ENCODE measurements at regions not wholly inside any gene's neighbourhood (a gene's known extent, or its start where the extent isn't known, plus 50 kb on each side); places are given as distances from the start of the nearest gene placed in this dataset.

DNA sequence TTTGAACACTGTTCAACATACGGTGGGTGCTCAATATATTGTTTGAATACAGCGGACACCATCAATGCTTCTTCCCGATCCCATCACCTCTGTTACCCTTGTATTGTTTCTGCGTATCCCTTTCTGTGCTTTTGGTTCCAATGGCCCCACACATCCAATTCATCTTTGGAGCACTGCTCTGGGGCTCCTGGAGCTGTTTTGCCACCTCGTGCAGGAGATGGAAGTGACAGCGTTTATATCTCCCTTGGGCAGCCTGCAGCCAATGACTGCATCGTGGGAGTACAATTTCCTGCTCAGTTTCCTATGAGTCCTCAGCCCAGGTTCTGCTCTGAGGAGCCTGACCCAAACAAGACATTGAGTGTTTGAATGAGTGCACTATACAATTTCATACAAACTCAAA, 50.2 kb upstream of the PIK3CG start:
- no peak overlapping the region for H3K4me3 ChIP-seq (ENCODE audit: control insufficient read depth, low read depth, low read length)
- TF ChIP-seq CTCF (conservative IDR thresholded peaks at IDR 0.05; ENCODE audit: control insufficient read depth, insufficient read depth, low read depth, low read length) = no peak
- no peak for DNase-seq (ENCODE audit: low read depth)
